Aorta (tissue), 5 donors: ENCODE measurements at regions not wholly inside any gene's neighbourhood (a gene's known extent, or its start where the extent isn't known, plus 50 kb on each side); places are given as distances from the start of the nearest gene placed in this dataset.

Experiments used
- ATAC-seq: fragments of 200-7000 bp; cut with Tn5 transposase; one replicate; pipeline ENCODE4 v1.9.1; 2022; ENCODE audit warnings: moderate library complexity; ENCODE audit not compliant: low FRiP score
- DNase-seq, 2 donors: peaks; one replicate each; pipeline ENCODE4 v3.0.0-alpha.2; 2020
- H3K27ac ChIP-seq, 2 donors: one replicate each; pipeline ENCODE4 v1.5.1; 2013; ENCODE audit warnings: low read length in 2 of 2, mild to moderate bottlenecking in 2 of 2, moderate library complexity in 2 of 2, control low read depth in 1 of 2, inconsistent platforms in 1 of 2, low read depth in 1 of 2
- H3K27me3 ChIP-seq, 2 donors: one replicate each; pipeline ENCODE4 v1.6.1; 2013; ENCODE audit warnings: control low read depth in 1 of 2, low read length in 1 of 2, mild to moderate bottlenecking in 1 of 2, moderate library complexity in 1 of 2; ENCODE audit not compliant: insufficient read depth in 2 of 2, control insufficient read depth in 1 of 2
- H3K36me3 ChIP-seq, 2 donors: one replicate each; pipeline ENCODE4 v1.6.1; 2013; ENCODE audit warnings: control low read depth in 1 of 2, low read length in 1 of 2, mild to moderate bottlenecking in 1 of 2; ENCODE audit not compliant: insufficient read depth in 2 of 2, control insufficient read depth in 1 of 2
- H3K4me1 ChIP-seq, 2 donors: one replicate each; pipeline ENCODE4 v1.6.1; 2013; ENCODE audit warnings: low read length in 2 of 2, control low read depth in 1 of 2, mild to moderate bottlenecking in 1 of 2, moderate library complexity in 1 of 2; ENCODE audit not compliant: insufficient read depth in 2 of 2, control insufficient read depth in 1 of 2
- H3K4me3 ChIP-seq, 2 donors: one replicate each; pipeline ENCODE4 v1.5.1; 2013; ENCODE audit warnings: low read length in 2 of 2, control low read depth in 1 of 2, mild to moderate bottlenecking in 1 of 2
- H3K9me3 ChIP-seq: one replicate; pipeline ENCODE4 v1.6.1; 2013; ENCODE audit warnings: mild to moderate bottlenecking, low read length; ENCODE audit not compliant: control insufficient read depth
- WGBS, 2 donors: extraction: QIAGEN DNeasy Blood & Tissue Kit; methylation state at CpG; one replicate each; pipeline ENCODE4 v1.1.7; 2013; 5-methylcytosine and 5-hydroxymethylcytosine counted together
- intact Hi-C, 2 donors: fragments of 100-400 bp; cut with DNase I; formaldehyde crosslinking; loops; one replicate each; pipeline versions ENCODE4 v1.14.2 to v1.15.0; 2022
- donor health status: healthy with polysubstance abuse.
- donor health status: Bipolar disorder and iron deficiency.
- donor health status: DM: no; HTN: no; CAD: no.
- donor health status: DM: no; HTN: no; CAD: no.
- donor health status: DM: yes; HTN: yes; CAD: no.

DNA sequence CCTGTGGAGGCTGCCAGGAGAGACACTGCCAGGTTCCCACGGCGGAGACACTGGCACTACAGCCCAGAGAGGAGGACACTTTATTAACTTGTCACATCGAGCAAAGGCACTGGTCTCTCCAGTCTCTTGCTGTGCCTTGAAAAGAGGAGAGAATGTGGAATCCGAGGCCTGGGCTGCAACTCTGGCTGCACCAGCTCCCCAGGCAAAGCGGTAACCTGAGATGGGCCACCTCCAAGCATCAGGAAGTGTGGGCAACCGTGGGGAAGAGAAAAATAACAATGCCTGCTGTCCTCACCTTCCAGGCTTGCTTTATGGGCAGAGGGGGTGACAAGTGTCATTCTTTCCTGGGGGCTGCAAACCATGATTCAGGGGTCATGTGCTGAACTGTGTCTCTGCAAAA is 91.6 kb upstream of the RGMA start:
- Histone ChIP-seq H3K4me1 (no peaks in the 10 kb centered on the region), H3K36me3 (no peaks in the 10 kb centered on the region)

DNA sequence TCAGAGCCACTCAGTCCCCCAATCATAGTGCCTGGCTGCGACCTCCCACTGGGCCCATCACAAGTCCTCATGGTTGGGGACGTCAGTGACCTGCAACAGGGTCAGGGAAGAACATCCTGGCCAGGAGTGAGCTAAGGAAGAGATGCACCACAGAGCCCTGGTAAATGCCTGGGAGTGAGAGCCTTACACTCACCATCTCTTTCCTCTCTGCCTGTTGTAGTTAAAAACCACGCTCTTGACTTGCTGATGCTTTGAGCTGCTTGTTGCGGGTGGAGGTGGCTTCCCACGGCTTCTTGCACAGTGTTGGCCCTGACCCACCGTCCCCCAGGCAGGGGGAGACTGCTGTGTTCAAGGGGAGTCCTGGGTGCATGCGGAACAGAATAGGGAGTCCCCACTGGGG is 91.1 kb upstream of the RGMA start:
- intact Hi-C loops = no loop called here
- ATAC-seq = no peak

More for the DNA sequence above, 91.6 kb upstream of the RGMA start:
- WGBS, 2 donors = 75 to 97% methylated on average over 5 to 6 of the region's 6 CpGs
- Histone ChIP-seq H3K27ac (no peak overlapping the region), H3K9me3 (no peaks in the 10 kb centered on the region), H3K4me3 (no peak overlapping the region), H3K27me3 (no peaks in the 10 kb centered on the region)
- DNase-seq (no peak), ATAC-seq (no peak)
- intact Hi-C loops = no loop called here

DNA sequence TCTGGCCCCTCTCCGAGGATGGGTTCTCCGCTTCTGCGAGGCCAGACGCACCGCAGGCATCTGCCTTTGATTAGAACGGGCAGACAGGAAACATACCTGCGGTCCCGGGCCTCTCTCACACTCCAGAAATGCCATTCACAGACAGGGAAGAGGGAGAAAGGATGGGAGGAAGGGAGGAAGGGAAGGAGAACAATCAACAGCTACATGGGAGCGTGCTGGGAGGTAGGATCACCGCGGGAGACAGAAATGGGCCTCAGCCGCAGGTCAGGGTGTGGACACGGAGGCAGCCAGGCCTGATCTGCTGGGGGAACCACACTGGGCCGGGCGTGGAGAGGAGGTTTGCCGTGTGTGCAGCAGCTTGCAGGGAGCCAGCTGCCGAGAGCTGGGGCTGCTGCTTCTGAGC is 90.7 kb upstream of the RGMA start:
- no peak overlapping the region for H3K27ac ChIP-seq
- no peaks in the 10 kb centered on the region for H3K36me3 ChIP-seq
- no peaks in the 10 kb centered on the region for H3K27me3 ChIP-seq
- ATAC-seq (no peak), DNase-seq (no peak)
- H3K4me1 ChIP-seq = no peaks in the 10 kb centered on the region
- 74% methylated on average over 17 of the region's 17 CpGs for WGBS, 2 donors
- intact Hi-C loops = loop anchor here in 1 of 2 donors (10.0 kb wide), 1 partner anchor 55 kb away; no protein-coding TSS in a partner anchor
- H3K9me3 ChIP-seq = no peaks in the 10 kb centered on the region
- no peak overlapping the region for H3K4me3 ChIP-seq

More for the DNA sequence above, 91.1 kb upstream of the RGMA start:
- Histone ChIP-seq H3K4me3 (no peak overlapping the region), H3K27me3 (no peaks in the 10 kb centered on the region), H3K9me3 (no peaks in the 10 kb centered on the region), H3K27ac (no peak overlapping the region), H3K4me1 (no peaks in the 10 kb centered on the region), H3K36me3 (no peaks in the 10 kb centered on the region)
- DNase-seq = no peak
- 89 to 92% methylated on average over 7 of the region's 7 CpGs for WGBS, 2 donors

DNA sequence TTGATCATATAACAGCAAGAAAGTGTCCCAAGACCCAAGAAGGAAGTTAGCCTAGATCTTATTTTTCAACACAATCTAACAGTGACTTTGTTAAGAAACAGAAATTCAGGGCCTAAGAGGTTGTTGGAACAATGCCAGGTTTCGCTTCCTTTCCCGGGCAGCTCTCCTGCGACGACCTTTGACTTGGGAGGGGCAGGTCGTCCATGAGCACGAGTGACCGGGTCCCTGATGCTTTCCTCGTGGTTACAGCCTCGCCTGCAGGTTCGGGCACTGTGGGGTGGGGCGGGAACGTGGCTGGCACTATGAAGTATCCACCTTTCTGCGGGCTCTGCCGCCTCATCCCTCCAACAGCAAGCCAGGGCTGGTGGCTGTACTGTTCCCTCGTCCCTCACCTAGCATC is 90.1 kb upstream of the RGMA start:
- Histone ChIP-seq H3K27ac (no peak overlapping the region), H3K4me3 (no peak overlapping the region), H3K9me3 (no peaks in the 10 kb centered on the region), H3K4me1 (no peaks in the 10 kb centered on the region), H3K27me3 (no peaks in the 10 kb centered on the region), H3K36me3 (no peaks in the 10 kb centered on the region)
- DNase-seq (peak in 1 of 2 donors; percentile 79), ATAC-seq (no peak)
- intact Hi-C loops = loop anchor here in 1 of 2 donors (10.0 kb wide), 1 partner anchor 56 kb away; no protein-coding TSS in a partner anchor
- 49 to 52% methylated on average over 15 of the region's 15 CpGs for WGBS, 2 donors

DNA sequence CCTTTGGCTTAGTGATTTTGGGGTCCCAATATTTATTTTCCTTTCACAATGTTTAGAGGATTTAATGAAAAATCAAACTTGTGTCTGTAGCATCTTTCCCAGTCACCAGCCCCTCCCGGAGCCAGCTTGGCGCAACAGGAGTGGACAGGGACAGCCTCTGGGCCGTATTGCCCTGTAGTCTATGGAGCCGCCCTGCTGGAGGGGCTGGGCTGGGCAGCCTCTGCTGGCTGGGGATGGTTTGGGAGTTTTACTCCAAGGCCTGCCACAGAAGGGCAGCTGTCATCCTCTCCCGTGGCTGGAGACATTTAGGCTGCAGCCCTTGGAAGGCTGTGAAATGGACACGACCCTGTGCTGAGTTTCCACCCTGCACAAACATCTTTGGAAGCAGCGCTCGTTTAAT is 89.4 kb upstream of the RGMA start:
- Histone ChIP-seq H3K4me3 (no peak overlapping the region), H3K36me3 (no peaks in the 10 kb centered on the region), H3K4me1 (no peaks in the 10 kb centered on the region), H3K27ac (no peak overlapping the region), H3K27me3 (no peaks in the 10 kb centered on the region), H3K9me3 (no peaks in the 10 kb centered on the region)
- intact Hi-C loops = loop anchor here in 1 of 2 donors (10.0 kb wide), 1 partner anchor 56 kb away; no protein-coding TSS in a partner anchor
- DNase-seq = no peak
- 91 to 92% methylated on average over 8 of the region's 8 CpGs for WGBS, 2 donors
- no peak for ATAC-seq

DNA sequence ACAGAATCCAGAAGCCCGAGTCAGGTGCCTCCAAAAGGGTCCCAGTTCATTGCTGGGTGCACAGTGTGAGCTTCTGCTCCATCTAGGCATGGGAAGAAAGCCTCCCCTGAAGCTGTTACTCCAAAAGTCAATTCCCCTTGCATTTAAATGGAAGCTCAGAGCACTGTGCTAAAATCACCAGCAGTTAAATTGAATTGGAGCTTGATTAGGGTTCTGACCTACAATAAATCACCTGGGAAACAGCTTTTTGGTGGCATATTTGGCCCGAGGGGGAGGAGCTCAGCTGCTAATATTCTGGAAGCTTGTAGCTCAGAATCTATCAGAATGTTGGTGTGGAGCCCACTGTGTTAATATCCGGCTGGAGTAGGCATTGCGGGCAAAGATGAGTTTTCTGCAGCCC is 87.1 kb upstream of the RGMA start:
- ATAC-seq (no peak), DNase-seq (no peak)
- Histone ChIP-seq H3K27ac (no peak overlapping the region), H3K27me3 (no peaks in the 10 kb centered on the region), H3K36me3 (no peaks in the 10 kb centered on the region), H3K4me1 (no peaks in the 10 kb centered on the region), H3K4me3 (no peak overlapping the region), H3K9me3 (no peaks in the 10 kb centered on the region)
- 86 to 90% methylated on average over 4 of the region's 4 CpGs for WGBS, 2 donors
- intact Hi-C loops = loop anchor here in 1 of 2 donors (10.0 kb wide), 1 partner anchor 59 kb away; no protein-coding TSS in a partner anchor

DNA sequence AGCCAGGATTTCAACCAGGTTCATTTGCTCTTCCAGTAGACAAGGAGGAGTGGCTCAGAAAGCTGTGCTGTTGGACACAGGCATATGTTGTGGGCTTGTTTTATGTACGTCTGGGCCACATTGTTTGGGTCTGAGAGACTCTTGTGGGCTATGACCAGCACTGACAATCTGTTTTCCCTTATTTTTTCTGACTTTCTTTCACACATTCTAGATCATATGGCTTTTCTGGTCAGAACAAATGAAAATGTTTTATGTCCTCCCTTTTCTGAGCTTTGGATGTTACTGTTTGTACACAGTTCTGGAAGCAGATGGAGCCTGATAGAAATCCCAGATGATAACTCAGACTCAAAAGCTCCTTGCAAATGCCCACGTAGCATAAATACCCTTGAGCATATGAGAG is 85.8 kb upstream of the RGMA start:
- no peaks in the 10 kb centered on the region for H3K27me3 ChIP-seq
- intact Hi-C loops = loop anchor here in 1 of 2 donors (10.0 kb wide), 1 partner anchor 60 kb away; no protein-coding TSS in a partner anchor
- H3K9me3 ChIP-seq = no peaks in the 10 kb centered on the region
- ATAC-seq = no peak
- no peaks in the 10 kb centered on the region for H3K36me3 ChIP-seq
- WGBS, 2 donors = 87 to 90% methylated on average over 2 of the region's 2 CpGs
- no peak overlapping the region for H3K27ac ChIP-seq
- DNase-seq = no peak
- H3K4me1 ChIP-seq = no peaks in the 10 kb centered on the region
- H3K4me3 ChIP-seq = no peak overlapping the region

DNA sequence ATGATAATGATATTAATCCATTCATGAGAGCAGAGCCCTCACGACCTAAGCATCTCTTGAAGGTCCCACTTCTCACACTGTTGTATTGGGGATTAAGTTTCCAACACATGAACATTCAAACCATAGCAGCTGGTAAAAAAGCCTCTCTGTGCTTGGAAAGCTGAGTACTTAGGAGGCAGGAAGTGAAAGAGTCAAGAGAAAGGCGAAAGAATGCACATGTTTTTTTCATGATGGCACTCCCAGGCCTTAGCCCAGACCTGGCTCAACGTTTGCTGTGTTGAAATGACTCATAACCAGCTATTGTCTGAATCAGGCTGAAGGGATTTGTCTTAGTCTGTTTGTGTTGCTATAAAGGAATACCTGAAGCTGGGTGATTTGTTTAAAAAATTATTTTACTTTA is 84.4 kb upstream of the RGMA start:
- intact Hi-C loops = loop anchor here in 1 of 2 donors (10.0 kb wide), 1 partner anchor 61 kb away; no protein-coding TSS in a partner anchor
- H3K9me3 ChIP-seq = no peaks in the 10 kb centered on the region
- no peak overlapping the region for H3K4me3 ChIP-seq
- DNase-seq (no peak), ATAC-seq (no peak)
- no peaks in the 10 kb centered on the region for H3K27me3 ChIP-seq
- H3K27ac ChIP-seq = no peak overlapping the region
- WGBS, 2 donors = 39 to 43% methylated on average over 3 of the region's 3 CpGs
- H3K36me3 ChIP-seq = no peaks in the 10 kb centered on the region
- H3K4me1 ChIP-seq = no peaks in the 10 kb centered on the region

DNA sequence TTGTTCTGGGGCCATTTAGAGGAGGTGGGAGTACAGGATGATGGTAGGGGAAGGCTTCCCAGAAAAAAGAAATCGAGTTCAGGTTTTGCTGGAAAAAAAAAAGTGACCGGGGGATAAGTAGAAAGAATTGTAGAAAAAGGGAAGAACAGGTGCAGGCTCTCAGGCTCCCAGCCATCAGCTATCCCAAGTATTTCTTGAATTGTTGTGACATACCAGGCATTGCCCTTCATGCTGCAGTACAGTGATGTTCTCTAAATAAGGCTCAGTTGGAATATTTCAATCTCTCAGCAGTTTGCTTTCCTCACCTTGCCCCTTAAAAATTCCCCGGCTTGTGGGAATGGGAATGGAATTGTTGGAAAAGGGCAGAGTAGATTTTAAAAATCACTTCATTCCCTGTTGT is 82.5 kb upstream of the RGMA start:
- Histone ChIP-seq H3K9me3 (no peaks in the 10 kb centered on the region), H3K27me3 (no peaks in the 10 kb centered on the region), H3K4me3 (no peak overlapping the region), H3K4me1 (no peaks in the 10 kb centered on the region), H3K36me3 (no peaks in the 10 kb centered on the region), H3K27ac (no peak overlapping the region)
- DNase-seq = no peak
- WGBS, 2 donors = 49 to 66% methylated on average over 3 of the region's 3 CpGs
- no peak for ATAC-seq
- intact Hi-C loops = loop anchor here in 1 of 2 donors (10.0 kb wide), 1 partner anchor 63 kb away; no protein-coding TSS in a partner anchor
